HG03175 (cell line): ENCODE measurements at regions not wholly inside any gene's neighbourhood (a gene's known extent, or its start where the extent isn't known, plus 50 kb on each side); places are given as distances from the start of the nearest gene placed in this dataset.
A peak's percentile ranks its signal among the peaks of the same experiment; 100 is the strongest.

Experiments
- ATAC-seq: cut with Tn5 transposase; IDR thresholded peaks from one replicate; pipeline ENCODE4 v1.9.1; 2021; ENCODE audit warnings: mild to moderate bottlenecking, moderate library complexity; ENCODE audit not compliant: unreplicated experiment

DNA sequence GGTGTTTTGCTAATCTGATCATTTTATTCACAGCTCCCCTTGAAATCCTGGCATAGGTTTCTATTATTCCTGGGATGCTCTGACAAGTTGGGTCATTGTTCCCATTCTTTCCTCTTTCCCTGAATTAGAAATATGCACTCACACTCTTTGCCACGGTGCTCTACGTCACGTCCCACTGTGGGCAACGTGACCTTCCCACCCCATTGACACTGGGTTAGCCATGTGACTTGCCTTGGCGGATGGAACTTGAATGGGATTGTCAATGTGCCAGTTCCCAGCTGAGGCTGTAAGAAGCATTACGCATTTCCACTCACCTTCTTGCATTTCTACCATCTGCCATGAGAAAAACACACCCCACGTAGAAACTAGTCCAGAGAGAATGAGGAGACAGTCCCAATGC, 492.4 kb downstream of the SHISA9 start:
- no peak for ATAC-seq

DNA sequence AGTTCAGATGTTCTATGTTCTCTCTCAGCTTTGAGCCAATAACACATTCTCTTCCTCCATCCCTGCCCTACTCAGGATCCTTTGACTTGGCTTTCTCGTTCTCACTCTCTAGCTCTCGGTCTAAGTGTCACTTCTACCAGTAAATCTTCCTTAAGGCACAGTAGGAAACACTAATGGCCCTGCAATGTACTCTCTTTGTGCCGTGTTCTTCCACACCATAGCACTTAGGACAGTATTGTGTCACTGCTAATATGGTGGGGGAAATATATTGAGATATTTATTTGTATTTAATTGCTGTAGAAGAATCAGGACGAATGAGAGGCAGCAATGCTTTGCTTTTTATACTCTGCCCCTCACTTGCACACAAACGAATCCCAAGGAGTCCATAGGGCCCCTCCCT, 493.1 kb downstream of the SHISA9 start:
- ATAC-seq: no peak

DNA sequence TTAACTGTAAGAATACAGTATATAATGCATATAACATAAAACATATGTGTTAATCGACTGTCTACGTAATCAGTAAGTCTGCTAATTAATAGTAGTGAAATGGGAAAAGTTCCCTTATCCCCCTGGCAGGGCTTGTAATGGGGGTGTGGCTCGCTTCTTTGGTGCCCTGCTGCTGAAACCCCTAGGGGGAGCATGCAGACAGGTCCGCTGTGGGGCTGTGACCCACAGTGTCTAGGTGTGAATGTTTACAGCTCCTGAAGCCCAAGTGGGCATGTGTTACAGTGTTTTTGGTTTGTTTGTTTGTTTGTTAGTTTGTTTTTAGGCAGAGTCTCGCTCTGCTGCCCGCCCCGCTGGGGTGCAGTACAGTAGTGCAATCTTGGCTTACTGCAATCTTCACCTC, 495.7 kb downstream of the SHISA9 start:
- no peak for ATAC-seq

DNA sequence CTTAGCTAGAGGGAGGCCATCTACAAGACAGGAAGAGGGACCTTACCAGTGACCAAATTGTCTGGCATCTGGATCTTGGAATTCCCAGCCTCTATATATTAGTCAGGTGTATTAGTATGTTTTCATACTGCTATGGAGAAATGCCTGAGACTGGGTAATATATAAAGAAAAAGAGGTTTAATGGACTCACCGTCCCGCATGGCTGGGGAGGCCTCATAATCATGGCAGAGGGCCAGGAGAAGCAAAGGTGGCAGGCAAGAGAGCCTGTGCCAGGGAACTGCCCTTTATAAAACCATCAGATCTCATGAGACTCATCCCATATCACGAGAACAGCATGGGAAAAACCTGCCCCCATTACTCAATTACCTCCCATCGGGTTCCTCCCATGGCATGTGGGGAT, 500.2 kb downstream of the SHISA9 start:
- no peak for ATAC-seq

DNA sequence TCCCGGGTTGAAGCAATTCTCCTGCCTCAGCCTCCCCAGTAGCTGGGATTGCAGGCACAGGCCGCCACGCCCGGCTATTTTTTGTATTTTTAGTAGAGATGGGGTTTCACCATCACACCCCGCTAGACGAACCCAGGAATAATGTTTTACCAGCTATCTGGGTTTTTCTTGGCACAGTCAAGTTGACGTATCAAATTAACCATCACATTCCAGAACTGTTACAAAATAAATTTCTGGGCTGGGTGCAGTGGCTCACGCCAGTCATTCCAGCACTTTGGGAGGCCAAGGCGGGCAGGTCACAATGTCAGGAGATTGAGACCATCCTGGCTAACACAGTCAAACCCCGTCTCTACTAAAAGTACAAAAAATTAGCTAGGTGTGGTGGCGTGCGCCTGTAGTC, 501.2 kb downstream of the SHISA9 start:
- ATAC-seq: no peak

DNA sequence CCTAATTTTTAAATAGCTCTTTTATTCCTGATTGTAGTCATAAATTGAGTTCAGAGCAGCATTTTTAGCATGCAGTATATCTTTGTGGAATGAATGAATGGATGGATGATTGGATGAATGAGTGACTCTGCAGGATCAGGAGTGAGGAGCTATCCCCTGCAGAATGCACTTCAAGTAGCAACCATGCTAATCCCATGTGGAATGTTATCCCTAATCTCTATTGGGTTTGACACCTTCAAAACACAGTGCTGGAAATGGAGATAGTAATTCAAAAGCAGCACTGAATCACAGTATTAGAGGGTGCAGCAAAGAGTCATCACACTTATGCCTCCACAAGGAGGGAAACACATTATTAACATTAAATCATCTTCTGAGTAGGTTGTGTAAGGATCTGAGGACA, 501.9 kb downstream of the SHISA9 start:
- no peak for ATAC-seq

DNA sequence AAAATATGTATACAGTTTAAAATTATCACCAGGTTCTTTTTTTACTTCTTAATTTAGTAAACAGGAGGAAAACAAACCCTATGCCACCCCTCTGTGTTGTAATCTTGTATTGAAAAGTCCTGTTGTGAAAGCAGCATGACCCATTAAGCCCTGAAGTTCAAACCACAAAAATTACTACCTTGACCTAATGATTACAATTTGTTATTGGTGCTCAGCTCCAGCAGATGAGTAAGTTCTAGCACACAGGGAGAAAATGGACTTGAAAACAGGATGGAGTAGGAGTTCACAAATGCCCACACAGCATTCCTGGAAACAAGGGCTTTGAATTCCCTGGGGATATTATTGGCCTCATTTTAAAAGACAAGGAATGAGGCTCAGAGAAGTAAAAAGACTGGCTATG, 505.8 kb upstream of the ERCC4 start:
- ATAC-seq: no peak

DNA sequence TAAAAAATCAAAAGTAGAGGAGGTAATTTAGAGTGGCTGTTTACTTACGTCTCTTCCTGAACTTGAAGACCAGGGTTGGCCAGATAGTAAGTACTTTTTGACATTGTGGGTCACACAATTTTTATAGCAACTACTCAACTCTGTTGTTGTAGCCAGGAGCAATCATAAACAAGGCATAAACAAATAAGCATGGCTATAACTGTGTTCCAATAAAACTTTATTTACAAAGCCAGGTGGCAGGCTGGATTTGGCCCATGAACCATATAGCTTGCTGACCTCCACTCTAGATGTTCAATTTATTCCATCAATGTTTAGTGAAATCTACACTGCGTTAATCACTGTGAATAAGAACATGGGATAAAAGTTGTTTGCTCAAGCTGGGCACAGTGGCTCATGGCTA, 500.4 kb upstream of the ERCC4 start:
- no peak for ATAC-seq

DNA sequence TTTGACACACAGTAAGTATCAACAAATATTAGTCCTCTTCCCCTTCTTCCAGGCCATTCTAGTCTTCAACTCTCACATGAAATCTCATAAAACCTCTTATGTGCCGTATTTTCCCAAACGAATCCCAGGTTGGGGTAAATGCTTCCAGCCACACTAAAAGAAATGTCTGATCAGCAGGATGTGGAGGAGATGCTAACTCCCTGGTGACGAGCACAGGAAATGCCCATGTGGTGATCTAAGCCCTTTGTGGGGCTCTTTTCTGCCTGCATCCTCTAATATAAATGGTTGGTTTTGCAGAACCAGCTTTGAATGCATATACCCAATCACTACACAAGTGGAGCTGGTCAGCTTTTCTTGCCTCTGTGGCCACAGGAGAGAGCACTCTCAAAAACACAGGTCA, 498.2 kb upstream of the ERCC4 start:
- ATAC-seq: no peak

DNA sequence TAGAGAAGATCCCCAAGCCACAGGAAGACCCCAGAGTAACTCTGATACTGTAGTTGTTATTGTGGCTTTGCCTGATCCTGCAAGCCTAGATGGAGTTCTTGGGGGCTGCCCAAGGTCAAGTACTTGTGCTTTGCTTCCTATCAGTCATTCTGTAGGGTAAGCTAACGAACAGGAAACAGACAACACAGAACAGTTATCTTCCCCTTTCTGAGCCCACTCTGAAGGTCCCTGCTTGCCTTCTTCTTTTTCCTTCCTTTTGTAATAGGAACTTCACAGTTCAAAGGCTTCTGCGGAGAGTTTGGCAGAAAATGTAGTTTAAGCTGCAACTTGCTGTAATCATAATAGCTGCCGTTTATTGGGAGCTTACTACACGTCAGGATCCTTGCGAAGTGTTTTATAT, 494.1 kb upstream of the ERCC4 start:
- no peak for ATAC-seq

DNA sequence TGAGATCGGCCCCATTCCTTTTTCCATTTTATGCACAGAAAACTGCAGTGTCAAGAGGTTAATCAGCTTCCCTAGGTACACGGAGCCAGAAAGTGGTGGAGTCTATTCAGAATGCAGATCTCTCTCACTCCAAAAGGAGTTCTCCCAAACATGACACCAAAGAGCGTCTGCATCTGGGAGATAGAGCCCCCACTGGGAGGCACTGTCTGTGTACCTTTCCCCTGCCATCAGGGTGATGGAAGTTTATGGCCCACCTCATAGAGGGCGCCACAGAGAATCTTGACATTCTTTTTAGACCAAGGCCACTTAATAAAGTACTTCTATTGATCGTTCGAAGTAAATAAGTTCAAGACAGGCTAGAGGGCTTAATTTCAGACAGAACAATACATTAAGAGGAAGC, 493.7 kb upstream of the ERCC4 start:
- ATAC-seq: no peak

DNA sequence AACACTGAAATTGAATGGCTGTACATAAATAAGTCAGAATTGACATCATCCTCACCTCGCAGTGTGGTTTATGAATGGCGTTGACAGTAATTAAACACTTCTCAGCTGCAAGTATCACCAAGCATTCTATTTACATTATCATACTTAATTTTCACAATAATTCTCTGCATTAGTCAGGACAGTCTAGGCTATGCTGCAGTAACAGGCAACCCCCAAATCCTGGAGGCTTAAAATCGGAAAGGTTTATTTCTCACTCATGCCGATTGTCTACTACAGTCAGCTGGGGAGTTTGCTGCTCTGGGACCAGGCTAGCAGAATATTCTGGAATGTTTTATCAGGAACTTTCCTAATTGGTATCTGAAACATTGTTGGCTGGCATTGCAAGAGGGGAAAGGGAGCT, 493.2 kb upstream of the ERCC4 start:
- no peak for ATAC-seq

DNA sequence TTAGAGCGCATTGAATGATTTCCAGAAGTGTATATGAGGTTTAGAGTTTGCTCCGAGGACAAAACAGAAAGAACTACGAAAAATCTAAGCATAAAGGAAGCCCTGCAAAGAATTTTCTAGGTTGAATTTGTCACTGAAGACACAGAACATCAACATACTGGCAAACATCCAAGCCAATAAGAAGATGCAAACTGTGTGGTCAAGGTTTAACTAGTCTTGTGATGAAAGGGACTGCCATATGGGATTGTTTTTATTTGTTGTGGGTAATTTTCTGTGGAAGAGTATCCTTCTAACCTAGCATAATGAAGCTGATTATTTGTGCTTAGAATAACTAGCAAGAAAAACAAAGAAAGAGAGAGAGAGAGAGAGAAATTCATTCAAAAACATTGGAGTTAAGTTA, 492.0 kb upstream of the ERCC4 start:
- no peak for ATAC-seq

DNA sequence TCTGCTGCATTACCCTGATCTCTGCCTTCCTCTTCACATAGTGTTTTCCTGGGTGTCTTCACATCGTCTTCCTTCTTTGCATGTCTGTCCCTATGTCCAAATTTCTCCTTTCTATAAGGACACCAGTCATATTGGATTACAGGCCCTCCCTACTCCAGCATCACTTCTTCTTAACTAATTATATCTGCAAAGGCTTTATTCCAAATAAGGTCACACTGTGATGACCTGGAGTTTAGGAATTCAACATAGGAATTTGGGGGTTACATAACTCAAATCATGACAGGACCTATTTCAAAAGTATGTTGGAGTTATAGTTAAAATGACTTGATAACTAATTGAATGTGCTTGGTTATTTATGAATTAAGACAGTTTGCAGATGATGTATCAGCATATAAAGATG, 490.5 kb upstream of the ERCC4 start:
- no peak for ATAC-seq

DNA sequence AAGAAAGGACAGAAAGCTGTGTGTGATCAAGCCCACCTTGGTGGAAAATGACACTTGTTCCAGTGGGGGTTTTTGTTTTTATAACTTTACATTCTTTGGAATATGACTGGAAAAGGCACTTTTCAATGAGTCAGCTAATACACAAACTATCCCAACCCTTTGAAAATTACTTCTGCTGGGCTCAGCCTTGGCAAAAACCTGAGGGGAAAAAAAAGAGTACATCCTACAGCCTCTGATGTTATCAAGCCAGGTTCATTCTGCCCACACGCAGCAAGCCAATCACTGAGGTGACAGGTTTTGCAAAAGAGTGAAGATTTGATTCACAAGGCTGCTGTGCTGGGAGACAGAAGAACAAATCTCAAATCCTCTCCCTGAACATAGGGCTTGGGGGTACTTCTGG, 484.5 kb upstream of the ERCC4 start:
- no peak for ATAC-seq

DNA sequence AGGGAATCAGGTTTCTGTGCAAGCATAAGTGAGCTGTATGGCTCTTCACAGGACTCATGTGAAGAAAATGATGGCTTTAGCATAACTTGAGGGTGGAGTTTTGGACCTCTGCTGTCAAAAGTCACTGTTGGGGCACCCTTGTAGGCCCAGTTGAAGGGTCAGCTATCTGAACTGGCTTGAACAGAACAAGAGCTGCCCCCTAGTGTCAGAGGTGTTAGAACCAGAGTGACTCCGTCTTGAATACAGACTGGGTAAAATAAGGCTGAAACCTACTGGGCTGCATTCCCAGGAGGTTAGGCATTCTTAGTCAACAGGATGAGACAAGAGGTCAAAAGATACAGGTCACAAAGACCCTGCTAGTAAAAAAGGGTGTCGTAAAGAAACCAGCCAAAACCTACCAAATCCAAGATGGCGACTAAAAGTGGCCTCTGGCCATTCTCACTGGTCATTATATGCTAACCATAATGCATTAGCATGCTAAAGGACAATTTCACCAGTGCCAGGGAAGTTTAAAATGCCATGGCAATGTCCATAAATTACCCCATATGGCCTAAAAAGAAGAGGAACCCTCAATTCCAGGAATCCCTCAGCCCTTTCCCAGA, 484.0 kb upstream of the ERCC4 start:
- no peak for ATAC-seq

DNA sequence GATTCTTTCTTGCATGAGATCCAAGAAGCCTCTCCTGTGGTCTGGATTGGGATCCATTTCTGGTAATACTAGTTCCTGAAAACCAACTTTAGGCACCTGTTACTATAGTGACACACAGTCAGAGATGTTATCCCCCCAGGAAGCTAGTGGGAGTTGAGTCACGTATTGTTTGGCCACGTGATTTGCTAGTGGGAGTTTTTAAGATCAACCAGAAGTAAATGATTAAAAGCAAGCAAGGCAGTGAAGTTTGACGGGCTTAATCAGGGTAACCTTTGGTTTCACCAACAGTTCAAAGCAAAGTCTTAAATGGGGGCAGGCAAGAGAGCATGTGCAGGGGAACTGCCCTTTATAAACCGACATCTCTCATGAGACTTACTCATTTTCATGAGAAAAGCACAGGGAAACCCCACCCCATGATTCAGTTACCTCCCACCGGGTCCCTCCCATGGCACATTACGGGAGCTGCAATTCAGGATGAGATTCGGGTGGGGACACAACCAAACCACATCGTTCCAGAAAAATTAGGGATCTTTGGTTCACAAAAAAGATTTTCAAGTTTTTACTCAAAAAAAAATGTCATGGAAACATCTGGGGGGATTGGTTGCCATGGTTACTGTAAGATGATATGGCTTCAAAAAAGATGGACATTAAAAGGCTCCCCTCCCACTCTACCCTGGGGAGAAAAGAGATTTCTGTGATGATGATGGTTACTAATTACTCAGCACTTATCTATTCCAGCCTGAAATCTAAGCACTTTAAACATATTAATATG, 483.1 kb upstream of the ERCC4 start:
- peak; percentile 64 for ATAC-seq

DNA sequence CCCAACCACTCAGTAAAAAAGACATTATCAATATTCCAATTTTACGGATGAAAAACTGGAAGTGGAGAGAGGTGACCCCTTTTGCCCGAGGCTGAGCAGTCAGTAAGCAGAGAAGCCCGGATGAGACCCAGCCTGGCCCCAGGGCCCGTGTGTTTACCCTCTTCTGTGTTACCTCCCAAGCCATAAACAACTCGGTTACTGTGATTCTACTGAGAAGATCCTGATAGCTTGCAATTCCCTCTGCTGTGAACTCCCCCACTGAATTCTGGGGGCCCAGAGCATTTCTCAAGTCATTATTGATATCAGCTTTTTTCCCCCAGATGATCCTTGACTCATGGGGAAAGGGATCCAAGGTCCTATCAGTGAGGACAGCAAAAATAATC, 482.6 kb upstream of the ERCC4 start:
- ATAC-seq: no peak

DNA sequence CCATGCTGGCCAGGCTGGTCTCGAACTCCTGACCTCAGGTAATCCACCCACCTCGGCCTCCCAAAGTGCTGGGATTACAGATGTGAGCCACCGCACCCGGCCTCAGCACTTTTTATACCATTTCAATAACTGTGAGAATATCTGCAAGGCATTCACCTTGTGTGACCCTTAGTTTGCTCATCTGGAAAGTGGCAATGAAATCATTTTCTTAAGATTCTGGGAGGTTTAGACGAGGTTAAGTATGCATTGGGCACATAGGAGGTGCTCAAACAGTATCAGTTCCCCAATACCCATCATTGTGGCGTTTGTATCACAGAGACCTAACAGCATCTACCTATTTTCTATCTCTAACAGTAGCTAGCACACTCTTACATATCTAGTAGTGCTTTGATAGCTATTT, 481.9 kb upstream of the ERCC4 start:
- no peak for ATAC-seq

DNA sequence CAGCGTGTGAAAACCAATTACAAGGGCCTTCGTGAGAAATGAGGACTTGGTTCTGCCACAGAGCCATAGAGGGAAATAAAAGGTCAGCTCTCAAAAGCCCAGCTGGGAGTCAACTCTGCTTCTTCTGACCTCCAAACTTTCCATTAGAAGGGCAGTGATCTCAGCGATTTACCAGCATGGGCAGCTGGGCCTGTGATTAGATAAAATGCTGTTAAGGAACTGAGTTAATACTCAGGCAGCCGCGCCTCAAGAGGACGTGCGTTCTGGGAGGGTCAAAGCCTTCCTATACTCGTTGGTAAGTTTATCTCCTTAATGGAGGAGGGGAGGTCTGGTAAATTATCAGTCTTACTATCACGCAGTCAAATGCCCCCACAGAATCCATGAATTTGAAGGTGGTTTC, 480.2 kb upstream of the ERCC4 start:
- no peak for ATAC-seq

DNA sequence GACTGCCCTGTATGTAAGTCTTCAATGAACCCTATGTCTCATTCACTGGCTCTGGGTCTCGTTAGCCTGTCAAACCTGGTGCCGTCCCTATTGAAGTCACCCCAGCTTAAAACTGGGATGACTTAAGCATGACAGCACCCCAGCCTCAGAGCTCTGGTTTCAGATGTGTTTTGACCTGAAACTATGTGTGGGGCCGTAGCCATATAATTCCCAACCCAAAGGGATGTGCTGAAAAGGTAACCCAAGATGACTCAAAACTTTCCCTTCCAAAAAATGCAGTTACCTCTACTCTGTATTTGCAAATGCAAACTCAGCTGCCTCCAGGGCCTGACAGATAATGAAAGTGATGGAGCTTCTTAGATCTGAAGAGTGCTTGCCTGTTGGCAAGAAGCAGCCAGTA, 478.3 kb upstream of the ERCC4 start:
- ATAC-seq: no peak

DNA sequence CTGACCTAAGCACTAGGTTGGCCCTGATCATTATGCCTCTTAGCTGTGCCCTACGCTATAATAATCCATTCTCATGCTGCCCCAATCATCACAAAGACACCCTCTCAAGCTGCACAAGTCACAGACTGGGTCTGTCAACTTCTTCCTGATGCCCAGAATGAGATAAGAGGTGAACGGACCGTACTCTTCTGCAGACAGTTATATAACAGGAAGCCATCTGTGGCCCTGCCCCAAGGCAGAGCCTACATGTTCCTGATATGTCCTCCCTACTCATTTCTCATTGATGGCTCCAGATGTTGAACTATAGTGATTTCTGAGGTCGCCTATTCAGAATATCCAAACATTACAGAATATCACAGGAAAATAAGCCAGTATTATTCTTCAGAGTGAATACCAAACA, 471.6 kb upstream of the ERCC4 start:
- ATAC-seq: no peak

DNA sequence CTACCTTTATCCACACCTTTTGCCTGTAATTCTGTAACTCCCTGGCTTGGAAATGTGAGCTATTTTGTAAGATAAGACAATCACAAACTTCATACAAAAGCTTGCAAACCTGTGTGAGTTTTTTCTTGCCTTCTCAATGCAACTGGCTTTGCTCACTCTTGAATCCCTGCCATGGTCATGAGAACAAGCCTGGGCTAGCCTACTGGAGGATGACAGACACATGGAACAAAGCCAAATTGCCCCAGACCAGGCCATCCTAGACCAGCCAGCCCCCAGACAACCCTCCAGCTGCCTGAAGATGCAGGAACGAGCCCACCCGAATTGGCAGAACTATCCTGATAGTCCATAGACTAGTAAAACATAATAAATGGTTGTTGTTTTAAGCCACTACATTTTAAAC, 466.6 kb upstream of the ERCC4 start:
- ATAC-seq: no peak
